ENCODE measurements at regions not wholly inside any gene's neighbourhood (a gene's known extent, or its start where the extent isn't known, plus 50 kb on each side); places are given as distances from the start of the nearest gene placed in this dataset.
"Not testable (repeated sequence)": the region's sequence is repeated elsewhere in the genome, so short reads cannot be mapped to it uniquely, and the experiment has no call there.

DNA sequence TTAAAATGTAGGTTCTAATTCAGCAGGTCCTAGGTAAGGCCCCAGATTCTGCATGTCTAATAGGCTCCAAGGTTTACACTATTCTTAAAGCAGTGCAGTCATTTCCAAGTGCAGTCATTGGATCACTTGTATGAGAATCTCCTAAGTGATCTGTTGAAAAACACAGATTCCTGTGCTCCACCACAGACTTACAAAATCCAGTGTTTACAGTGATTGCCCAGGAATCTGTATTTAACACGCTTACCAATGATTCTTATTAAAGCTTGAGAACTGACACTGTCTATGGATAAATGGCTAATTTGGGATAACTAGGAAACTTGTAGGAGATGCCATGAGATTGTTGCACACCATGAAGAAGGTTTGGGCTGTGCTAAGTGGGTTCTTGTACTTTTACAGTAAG is 104.6 kb upstream of the PLEKHG1 start:
- intact Hi-C loops (cut with micrococcal nuclease) = no loop called here

DNA sequence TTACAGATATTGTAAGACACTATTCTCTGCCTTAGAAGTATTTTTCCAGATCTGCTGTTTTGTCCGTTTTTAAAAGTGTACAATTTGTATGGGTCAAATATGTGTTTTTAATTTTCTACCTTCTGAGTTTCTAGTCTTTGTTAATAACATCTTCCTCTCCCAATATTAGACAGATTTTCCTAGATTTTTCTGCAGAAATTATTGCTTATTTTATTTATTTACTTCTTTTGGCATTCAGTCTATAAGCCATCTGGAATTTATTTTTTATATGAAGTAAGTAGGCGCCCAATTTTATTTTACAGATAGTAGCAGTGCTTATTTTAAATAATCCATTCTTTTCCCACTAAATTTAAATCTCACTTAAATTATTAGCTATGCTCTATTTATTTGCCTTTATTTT is 103.1 kb upstream of the PLEKHG1 start:
- intact Hi-C loops (cut with micrococcal nuclease) = no loop called here

DNA sequence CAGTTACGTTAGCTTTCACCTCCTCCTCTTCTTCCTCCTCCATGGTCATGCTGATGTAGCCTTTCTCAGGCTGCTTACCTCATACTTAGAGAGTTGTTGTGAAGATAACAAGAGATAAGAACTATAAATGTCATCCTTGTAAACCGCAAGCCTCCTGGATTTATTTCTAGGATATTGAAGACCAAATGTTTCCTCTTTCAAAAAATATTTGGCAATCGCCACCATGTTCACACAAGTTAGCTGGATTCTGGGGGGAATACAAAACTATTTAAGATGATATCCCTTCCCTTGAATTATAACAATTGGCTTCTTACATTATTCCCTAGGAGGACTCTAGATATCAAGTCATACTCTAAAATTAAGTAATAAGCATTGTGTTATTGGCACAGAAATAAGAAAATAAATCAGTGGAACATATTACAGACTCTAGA is 99.8 kb upstream of the PLEKHG1 start:
- intact Hi-C loops (cut with micrococcal nuclease) = loop anchor here (5.0 kb wide), 1 partner anchor 97 kb away; the partner anchor contains the start of gene PLEKHG1

DNA sequence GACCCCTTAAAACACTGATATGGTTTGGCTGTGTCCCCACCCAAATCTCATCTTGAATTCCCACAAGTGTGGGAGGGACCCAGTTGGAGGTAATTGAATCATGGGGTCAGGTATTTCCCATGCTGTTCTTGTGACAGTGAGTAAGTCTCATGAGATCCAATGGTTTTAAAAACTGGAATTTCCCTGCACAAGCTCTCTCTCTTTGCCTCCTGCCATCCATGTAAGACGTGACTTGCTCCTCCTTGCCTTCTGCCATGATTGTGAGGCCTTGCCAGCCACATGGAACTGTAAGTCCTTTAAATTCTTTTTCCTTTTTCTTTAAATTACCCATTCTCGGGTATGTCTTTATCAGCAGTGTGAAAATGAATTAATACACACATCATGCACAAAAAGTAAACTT is 99.1 kb upstream of the PLEKHG1 start:
- intact Hi-C loops (cut with micrococcal nuclease) = loop anchor here (5.0 kb wide), 1 partner anchor 97 kb away; the partner anchor contains the start of gene PLEKHG1

DNA sequence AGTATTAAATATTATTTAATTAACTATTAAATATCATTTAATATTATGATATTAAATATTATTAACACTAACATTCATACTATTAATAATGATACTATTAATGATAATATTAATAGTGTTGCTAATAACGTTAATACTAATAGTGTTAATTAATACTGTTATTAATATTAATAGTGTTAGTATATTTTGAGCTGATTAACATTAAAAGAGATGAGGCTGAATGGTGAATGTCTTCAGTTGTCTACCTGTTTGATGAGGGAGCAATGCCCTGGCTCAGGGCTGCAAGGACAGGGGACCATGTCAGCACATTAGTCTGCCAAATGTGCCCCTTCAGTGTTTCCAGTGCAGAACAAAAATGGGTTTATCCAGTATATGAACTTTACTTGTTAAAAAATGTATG is 96.6 kb upstream of the PLEKHG1 start:
- intact Hi-C loops (cut with micrococcal nuclease) = loop anchor here (5.0 kb wide), 1 partner anchor 94 kb away; the partner anchor contains the start of gene PLEKHG1

DNA sequence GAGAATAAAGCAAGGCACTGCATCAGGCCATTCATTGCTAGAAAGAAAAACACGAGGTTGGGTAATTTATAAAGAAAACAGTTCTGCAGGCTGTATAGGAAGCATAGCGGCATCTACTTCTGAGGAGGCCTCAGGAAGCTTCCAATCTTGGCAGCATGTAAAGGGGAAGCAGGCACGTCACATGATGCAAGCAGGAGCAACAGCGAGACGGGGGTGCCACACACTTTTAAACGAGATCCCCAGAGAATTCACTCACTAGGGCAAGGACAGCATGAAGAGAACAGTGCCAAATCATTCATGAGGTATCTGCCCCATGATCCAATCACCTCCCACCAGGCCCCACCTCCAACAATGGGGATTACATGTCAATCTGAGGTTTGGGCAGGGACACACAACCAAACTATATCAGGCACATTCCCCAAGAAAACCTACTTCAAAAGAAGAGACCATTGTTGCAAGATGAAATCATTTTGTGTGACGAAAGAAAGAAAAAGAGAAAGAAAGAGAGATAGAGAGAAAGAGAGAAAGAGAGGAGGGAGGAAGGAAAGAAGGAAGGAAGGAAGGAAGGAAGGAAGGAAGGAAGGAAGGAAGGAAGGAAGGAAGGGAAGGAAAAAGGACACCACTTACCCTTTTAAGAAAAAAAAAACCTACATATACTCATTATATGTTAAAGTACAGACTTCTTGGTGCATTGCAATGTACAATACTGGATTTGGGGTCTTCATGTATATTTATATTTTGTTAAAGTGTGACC is 95.9 kb upstream of the PLEKHG1 start:
- intact Hi-C loops (cut with micrococcal nuclease) = loop anchor here (5.0 kb wide), 1 partner anchor 94 kb away; the partner anchor contains the start of gene PLEKHG1

DNA sequence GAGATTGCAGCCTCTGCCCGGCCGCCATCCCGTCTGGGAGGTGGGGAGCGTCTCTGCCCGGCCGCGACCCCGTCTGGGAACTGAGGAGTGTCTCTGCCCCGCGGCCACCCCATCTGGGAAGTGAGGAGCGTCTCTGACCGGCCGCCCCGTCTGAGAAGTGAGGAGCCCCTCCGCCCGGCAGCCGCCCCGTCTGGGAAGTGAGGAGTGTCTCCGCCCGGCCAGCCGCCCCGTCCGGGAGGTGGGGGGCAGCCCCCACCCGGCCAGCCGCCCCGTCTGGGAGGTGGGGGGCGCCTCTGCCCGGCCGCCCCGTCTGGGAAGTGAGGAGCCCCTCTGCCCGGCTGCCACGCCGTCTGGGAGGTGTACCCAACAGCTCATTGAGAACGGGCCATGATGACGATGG is 92.3 kb upstream of the PLEKHG1 start:
- intact Hi-C loops (cut with micrococcal nuclease) = not testable (repeated sequence)

DNA sequence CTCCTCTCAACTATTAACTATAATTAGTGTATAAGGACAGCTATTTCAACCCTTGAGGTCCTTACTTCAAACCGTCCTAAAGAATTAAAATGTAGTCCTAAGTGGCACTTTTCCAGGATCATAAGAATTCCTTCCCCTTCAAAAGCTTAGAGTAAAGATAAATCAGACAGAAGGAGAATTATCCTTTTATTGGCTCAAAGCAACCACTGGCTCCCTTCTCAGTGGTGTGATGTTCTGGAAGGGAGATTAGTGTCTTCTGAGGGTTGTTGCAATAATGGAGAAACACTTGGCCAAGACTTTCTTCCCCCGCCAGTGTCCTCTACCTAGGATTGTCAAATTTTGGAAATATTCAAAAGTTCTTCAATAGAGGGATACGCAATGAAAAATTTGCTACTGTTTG is 89.1 kb upstream of the PLEKHG1 start:
- intact Hi-C loops (cut with micrococcal nuclease) = no loop called here

DNA sequence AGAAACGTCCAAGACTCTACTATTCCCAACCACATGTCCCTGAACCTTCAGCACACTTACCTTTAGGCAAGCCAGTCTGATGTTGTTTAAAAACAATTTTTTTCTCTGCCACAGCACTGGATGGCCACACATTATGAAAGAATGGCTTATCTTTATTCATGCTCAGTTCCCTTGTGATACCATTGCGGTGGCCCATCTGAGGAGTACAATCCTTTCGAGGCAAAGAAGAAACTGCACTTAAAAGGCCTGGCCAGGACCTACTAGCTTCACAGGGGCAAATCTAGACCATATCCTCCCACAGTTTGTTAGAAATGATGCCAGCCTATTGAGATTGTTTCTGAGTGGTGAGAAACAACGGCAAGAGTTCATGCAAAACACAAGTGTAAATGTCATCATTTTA is 88.4 kb upstream of the PLEKHG1 start:
- intact Hi-C loops (cut with micrococcal nuclease) = no loop called here

DNA sequence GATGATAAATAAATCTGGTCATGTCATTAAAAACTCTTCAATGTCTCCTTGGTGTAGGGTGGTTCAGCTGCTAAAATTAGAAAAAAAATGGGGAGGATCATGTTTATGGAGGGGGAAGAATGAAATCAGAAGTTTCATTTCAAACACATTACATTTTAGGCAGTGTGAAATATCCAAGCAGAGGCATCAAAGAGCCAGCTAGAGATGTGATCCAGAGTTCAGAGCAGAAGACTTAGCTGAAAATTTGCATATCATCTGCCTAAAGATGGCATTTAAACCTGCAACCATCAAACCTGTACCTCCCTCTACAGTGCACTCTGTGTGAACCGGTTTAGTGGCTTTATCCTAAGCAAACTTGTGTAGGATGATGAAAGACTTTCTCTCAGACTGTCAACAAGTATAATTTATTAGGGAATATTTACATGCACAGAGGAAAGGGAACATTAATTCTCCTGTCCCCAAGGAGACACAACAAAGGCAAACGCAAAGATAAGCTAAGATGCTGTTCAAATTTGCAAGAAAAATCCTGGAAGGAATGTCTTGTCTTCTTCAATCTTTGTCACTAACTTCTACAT is 84.8 kb upstream of the PLEKHG1 start:
- intact Hi-C loops (cut with micrococcal nuclease) = no loop called here

DNA sequence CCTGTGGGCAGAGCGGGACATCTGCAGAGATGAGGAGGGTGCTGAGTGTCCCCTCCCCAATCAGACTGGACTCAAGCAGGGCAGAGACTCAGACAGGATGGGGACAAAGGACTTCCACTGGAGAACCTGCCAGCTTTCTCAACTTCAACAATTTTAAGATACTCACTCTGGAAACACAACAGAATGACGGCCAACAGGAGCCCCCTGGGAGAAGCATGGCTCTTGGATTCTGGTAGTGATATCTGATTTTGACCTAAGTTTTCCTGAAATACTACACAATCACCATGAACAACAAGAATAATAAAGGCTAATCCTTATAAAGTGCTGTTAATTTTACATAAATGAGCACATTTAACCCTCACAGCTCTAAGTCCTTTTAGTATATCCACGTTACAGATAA is 83.5 kb upstream of the PLEKHG1 start:
- intact Hi-C loops (cut with micrococcal nuclease) = no loop called here

DNA sequence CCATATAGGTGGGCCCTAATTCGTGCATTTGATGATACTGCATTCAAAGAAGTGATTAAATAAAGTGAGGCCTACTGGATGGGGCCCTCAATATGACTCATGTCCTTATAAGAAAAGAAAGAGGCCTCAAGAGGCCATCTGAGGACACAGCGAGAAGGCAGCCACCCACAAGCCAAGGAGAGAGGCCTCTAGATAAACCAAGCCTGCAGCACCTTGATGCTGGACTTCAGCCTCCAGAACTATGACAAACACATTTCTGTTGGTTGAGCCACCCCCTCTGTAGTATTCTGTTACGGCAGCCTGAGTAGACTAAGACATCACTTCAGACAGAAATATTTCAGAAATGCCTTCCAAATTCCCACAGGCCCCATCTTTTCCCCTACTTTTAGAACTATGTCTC is 82.5 kb upstream of the PLEKHG1 start:
- intact Hi-C loops (cut with micrococcal nuclease) = no loop called here

DNA sequence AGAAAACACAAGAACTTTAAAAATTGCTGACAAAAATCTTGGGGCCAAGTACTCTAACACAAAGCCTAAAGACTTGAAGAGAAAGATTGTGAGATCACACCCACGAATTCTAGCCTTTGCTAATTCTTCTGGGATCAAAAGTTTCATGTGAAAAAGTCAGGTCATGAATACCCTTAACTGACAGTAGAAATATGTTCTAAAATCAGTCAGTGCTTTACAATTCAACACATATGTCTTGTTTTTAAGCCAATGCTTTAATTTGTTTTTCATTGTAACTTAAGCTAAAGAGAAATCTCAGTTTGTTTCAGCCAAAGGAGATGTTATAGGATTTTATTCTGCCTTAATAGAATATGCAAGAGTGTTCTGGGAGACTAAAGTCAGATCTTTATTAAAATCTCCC is 78.2 kb upstream of the PLEKHG1 start:
- intact Hi-C loops (cut with micrococcal nuclease) = no loop called here

DNA sequence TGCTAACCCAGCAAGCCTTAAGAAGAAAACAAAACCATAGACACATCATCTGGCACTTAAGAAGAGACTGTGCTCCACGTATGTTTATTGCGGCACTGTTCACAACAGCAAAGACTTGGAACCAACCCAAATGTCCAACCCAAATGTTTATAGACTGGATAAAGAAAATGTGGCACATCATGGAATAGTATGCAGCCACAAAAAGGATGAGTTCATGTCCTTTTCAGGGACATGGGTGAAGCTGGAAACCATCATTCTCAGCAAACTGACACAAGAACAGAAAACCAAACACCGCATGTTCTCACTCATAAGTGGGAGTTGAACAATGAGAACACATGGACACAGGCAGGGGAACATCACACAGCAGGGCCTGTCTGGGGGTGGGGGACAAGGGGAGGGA is 76.5 kb upstream of the PLEKHG1 start:
- intact Hi-C loops (cut with micrococcal nuclease) = not testable (repeated sequence)

DNA sequence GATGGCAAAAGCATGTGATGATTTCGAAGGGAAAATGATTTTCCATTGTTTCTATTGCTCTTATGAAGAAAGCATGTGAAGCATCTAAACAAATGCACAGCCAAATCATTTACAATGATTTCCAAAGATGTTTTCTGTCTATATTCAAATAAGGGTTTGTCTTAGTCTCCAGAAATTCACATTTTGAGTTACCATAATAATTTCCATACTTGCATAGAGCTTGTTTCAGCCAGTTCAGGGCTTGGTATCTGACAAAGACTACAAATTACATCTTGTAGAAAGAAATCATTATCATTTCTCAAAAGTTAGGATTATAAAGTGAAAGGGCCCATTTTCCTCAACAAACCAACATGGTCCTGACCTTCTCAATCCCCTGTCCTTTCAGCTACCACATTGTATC is 74.4 kb upstream of the PLEKHG1 start:
- intact Hi-C loops (cut with micrococcal nuclease) = no loop called here

DNA sequence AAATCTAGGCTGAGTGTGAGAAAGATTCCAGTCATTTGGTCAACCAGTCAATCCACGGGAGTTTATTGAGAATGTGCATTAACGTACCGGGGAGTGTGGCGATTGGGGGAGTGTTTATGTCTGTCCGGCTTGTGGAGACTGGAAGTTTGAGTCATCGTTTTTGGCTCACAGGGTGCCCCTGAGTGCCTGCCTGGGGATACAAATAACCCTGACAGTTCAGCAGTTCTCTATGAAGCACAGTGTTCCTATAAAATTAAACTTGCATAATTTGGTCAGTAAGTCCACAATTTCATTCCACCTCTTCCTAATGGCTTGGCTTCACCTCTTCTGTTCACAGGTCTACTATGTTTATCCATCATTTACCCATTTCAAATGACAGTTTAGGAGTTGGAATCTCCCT is 72.6 kb upstream of the PLEKHG1 start:
- intact Hi-C loops (cut with micrococcal nuclease) = no loop called here

DNA sequence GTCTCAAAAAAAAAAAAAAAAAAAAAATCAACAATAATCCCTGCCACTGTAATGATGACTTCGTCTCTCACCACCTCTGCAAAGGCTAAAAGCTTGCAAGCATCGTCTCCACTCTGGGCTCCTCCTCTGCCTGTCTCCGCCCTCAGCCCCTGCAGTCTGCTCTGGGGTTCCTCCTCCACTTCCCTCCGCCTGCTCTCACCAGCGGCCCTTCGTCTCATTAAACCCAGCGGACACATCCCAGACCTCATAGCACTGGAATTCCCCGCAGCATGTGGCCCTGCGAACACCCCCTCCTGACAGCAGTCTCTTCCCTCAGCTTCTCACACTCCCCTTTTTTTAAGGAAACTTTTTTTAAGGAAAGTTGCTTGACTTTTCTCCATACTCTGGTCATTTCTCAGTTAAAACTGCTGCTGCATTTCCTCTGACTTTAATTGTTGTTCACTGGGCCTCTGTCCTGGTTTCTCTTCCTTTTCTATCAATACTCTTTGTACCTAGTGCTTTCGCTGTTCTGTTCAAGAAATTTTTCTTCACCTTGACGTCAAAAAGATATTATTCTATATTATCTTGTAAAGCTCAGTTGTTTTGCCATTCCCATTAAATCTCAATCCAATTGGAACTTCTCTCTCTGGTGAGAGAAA is 70.9 kb upstream of the PLEKHG1 start:
- intact Hi-C loops (cut with micrococcal nuclease) = no loop called here

DNA sequence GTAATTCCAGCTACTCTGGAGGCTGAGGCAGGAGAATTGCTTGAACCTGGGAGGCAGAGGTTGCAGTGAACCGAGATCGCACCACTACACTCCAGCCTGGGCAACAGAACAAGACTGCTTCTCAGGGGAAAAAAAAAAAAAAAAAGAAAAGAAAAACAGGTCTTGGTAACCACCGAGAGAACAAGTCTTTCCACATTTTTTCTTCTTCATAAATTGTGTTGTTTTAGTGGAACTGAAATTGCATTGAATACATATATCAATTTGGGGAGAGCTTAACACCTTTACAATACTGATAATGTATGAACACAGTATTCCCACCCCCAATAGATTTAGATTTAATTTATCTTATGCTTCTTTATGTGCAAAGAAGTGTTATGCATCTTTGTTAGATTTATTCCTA is 70.0 kb upstream of the PLEKHG1 start:
- intact Hi-C loops (cut with micrococcal nuclease) = no loop called here

DNA sequence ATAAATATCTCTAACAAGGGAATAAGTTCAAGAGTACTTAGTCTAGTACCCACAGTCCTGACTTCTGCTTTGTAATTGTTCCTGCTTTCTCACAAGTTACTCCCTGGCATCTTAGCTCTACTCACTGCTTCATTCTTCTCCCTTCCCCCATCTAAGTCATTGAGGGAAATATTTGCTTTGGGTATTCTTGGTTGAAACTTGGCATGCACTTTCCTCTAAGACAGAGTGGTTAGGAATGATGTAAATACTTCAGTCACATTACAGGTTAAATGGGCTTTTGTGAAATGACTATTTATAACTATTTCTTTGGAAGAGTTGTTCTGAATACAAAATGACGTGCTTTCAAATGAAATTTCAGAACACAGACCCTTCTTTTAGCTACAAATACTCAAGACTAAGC is 67.7 kb upstream of the PLEKHG1 start:
- intact Hi-C loops (cut with micrococcal nuclease) = no loop called here

DNA sequence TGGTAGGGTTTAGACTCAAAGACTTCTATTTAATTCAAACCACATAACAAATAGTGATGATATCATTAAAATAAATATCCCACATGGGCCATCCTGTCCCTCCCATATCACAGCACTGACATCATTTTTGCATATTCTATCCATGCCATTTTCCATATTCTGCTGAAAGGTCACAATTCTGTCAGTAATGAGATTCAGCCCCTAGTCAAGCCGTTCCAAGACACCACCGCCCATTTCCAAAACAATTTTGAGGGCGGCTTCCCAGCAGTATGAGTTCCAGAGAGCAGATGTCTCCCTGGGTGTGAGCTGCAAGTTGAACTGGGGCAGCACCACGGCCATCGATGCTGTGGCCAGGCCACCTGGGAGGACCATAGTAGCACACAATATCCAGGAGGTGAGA is 65.1 kb upstream of the PLEKHG1 start:
- intact Hi-C loops (cut with micrococcal nuclease) = no loop called here

DNA sequence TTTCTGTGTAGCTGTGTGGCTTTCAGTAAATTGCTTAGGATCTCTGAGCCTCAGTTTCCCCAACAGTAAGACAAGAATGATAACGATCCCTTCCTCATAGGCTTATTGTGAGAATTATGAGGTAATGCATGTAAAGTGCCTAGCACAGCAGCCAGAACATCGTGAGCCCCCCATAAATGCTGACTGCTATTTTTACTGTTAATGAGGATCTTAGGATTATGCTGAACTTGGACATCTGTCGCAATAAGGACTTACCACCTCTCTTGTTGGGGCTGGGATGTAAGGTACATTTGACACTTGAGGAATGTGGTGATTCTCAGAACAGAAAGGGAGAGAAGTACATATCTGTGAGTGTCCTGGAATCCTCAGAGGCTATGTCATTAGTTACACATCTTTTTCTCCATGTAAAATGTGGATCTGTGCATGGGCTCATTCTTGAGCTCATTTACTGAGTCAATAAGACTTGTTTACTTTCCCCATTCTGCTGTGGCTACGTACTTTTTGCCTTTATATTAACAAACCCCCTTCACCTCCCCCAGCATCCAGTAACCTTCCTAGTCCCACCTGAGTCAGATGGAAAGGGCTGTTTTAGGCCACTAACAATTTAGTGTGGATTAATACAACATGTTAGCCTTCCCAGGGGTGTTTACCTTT is 64.4 kb upstream of the PLEKHG1 start:
- intact Hi-C loops (cut with micrococcal nuclease) = no loop called here

DNA sequence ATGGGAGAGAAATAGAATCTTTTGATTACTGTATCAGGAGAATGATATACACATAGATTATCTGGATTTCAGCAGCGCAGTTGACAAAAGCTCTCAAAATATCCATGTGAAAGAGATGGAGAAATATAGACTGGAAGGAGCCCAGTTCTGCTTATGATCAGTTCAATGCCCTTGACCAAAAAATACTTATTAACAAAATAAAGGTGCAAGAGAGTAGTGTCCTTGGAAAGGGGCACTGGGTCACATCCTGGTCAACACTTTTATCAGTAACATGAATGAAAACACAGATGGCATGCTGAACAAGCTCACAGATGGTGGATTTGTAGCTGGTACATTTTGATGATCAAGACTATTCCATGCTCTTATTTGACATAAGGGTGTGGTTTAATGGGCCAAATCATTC is 63.9 kb upstream of the PLEKHG1 start:
- intact Hi-C loops (cut with micrococcal nuclease) = no loop called here
